HCT116 (cell line): ENCODE measurements at regions not wholly inside any gene's neighbourhood (a gene's known extent, or its start where the extent isn't known, plus 50 kb on each side); places are given as distances from the start of the nearest gene placed in this dataset.

Source experiments
- ATAC-seq: fragments of 200-7000 bp; cut with Tn5 transposase; 2 replicates; pipeline ENCODE4 v1.9.1; 2020; ENCODE audit warnings: mild to moderate bottlenecking, moderate library complexity
- BruUV-seq: library from RNA; stranded (reverse); fragments of 400-500 nt; replicated peaks from 2 replicates; lab custom pipeline; 2021; lab: Mats Ljungman, UMichigan
- CTCF ChIA-PET: fragments of 300-600 bp; sonication (Branson Sonifier 250); formaldehyde crosslinking; loops from one replicate; lab custom pipeline; 2021; ENCODE audit warnings: antibody characterized with exemption; lab: Charles Lee
- POLR2A ChIA-PET: fragments of 300-600, 350-600 bp; sonication (Branson Sonifier 250); formaldehyde crosslinking; loops from one replicate; lab custom pipeline; 2021; ENCODE audit warnings: antibody characterized with exemption; lab: Charles Lee
- RAD21 ChIA-PET, 2 experiments: fragments of 300-600 bp; sonication (Branson Sonifier 250); formaldehyde crosslinking; loops; one replicate each; lab custom pipeline; 2023; ENCODE audit warnings: low total read pairs in 2 of 2; ENCODE audit not compliant: uncharacterized antibody in 2 of 2, unreplicated experiment in 2 of 2, low non-redundant PET in 1 of 2; lab: Charles Lee
- DNase-seq: peaks from one replicate; pipeline ENCODE4 v3.0.0-alpha.2; 2010; ENCODE audit warnings: low read depth, low spot score
- H2AFZ ChIP-seq: fragments of 200-600 bp; shearing (Covaris generic), sonication (generic); 2 replicates; pipeline ENCODE4 v1.6.1; 2017; ENCODE audit warnings: low read depth, mixed run types, mixed read lengths, antibody characterized with exemption, low read length; ENCODE audit not compliant: poor library complexity, severe bottlenecking
- H3K27ac ChIP-seq: 2 replicates; pipeline ENCODE4 v1.5.1; 2012; ENCODE audit warnings: low read depth, low read length
- H3K27me3 ChIP-seq: fragments of 200-600 bp; sonication (generic); 2 replicates; pipeline ENCODE4 v1.6.1; 2016; ENCODE audit warnings: mixed run types, low read length, mixed read lengths; ENCODE audit not compliant: insufficient read depth
- H3K36me3 ChIP-seq, 2 experiments: fragments of 200-500 bp in 1 of 2; fragments of 200-600 bp in 1 of 2; sonication (Bioruptor generic) in 1 of 2; sonication (generic) in 1 of 2; 2 replicates each; pipeline versions ENCODE4 v1.5.1 to v1.6.1; 2014 to 2016; ENCODE audit warnings: low read length in 2 of 2, inconsistent platforms in 1 of 2, mixed read lengths in 1 of 2, mixed run types in 1 of 2; ENCODE audit not compliant: insufficient read depth in 2 of 2, control insufficient read depth in 1 of 2
- H3K4me1 ChIP-seq, 2 experiments: fragments of 200-600 bp in 1 of 2; sonication (generic) in 1 of 2; 2 replicates each; pipeline versions ENCODE4 v1.5.1 to v1.6.1; 2012 to 2017; ENCODE audit warnings: low read length in 2 of 2, inconsistent platforms in 1 of 2, mild to moderate bottlenecking in 1 of 2, mixed read lengths in 1 of 2, mixed run types in 1 of 2, moderate library complexity in 1 of 2; ENCODE audit not compliant: insufficient read depth in 2 of 2, control insufficient read depth in 1 of 2
- H3K4me2 ChIP-seq: fragments of 200-600 bp; sonication (generic); 2 replicates; pipeline ENCODE4 v1.6.1; 2017; ENCODE audit warnings: mixed run types, low read length, mixed read lengths
- H3K4me3 ChIP-seq, 2 experiments: fragments of 200-600 bp in 1 of 2; sonication (generic) in 1 of 2; replicated peaks in 1 of 2; 2 replicates each; pipeline ENCODE4 v1.5.1; 2011 to 2016; ENCODE audit warnings: low read length in 2 of 2, control low read depth in 1 of 2, low read depth in 1 of 2, mild to moderate bottlenecking in 1 of 2, mixed read lengths in 1 of 2, mixed run types in 1 of 2
- H3K79me2 ChIP-seq: fragments of 200-600 bp; sonication (generic); 2 replicates; pipeline ENCODE4 v1.6.1; 2017; ENCODE audit warnings: mild to moderate bottlenecking, mixed run types, low read length, moderate library complexity, mixed read lengths; ENCODE audit not compliant: insufficient read depth
- H3K9ac ChIP-seq: fragments of 200-600 bp; sonication (generic); 2 replicates; pipeline ENCODE4 v1.6.1; 2016; ENCODE audit warnings: low read length, mixed read lengths
- H3K9me2 ChIP-seq: fragments of 200-600 bp; sonication (generic), shearing (Covaris generic); 2 replicates; pipeline ENCODE4 v1.6.1; 2017; ENCODE audit warnings: mixed run types, mild to moderate bottlenecking, moderate library complexity; ENCODE audit not compliant: insufficient read depth
- H3K9me3 ChIP-seq, 2 experiments: fragments of 200-500 bp in 1 of 2; fragments of 200-600 bp in 1 of 2; sonication (Bioruptor generic) in 1 of 2; sonication (generic) in 1 of 2; 2 replicates each; pipeline ENCODE4 v1.6.1; 2014 to 2017; ENCODE audit warnings: low read length in 2 of 2, mixed read lengths in 2 of 2, inconsistent platforms in 1 of 2, low read depth in 1 of 2, mild to moderate bottlenecking in 1 of 2, mixed run types in 1 of 2, moderate library complexity in 1 of 2; ENCODE audit not compliant: control insufficient read depth in 1 of 2, insufficient read depth in 1 of 2
- H4K20me1 ChIP-seq: fragments of 200-600 bp; sonication (generic), shearing (Covaris generic); 2 replicates; pipeline ENCODE4 v1.6.1; 2017; ENCODE audit warnings: mixed run types, mild to moderate bottlenecking, moderate library complexity; ENCODE audit not compliant: insufficient read depth
- CBX3 ChIP-seq: IDR thresholded peaks from 2 replicates; pipeline ENCODE4 v1.6.1; 2012; ENCODE audit warnings: low read depth
- CEBPB ChIP-seq: IDR thresholded peaks from 2 replicates; pipeline ENCODE4 v1.6.1; 2012; ENCODE audit warnings: low read depth
- CTCF ChIP-seq, 3 experiments: fragments of 200-600 bp in 1 of 3; sonication (generic) in 1 of 3; IDR thresholded peaks in 2 of 3; conservative IDR thresholded peaks in 1 of 3; 2 replicates each; pipeline ENCODE4 v1.5.1; 2012 to 2017; ENCODE audit warnings: low read depth in 2 of 3, low read length in 2 of 3, antibody characterized with exemption in 1 of 3, borderline replicate concordance in 1 of 3, control low read depth in 1 of 3, mild to moderate bottlenecking in 1 of 3, mixed read lengths in 1 of 3, mixed run types in 1 of 3, moderate library complexity in 1 of 3; ENCODE audit not compliant: insufficient read depth in 1 of 3
- EGR1 ChIP-seq: IDR thresholded peaks from 2 replicates; pipeline ENCODE4 v1.6.1; 2012; ENCODE audit warnings: low read depth
- ELF1 ChIP-seq: IDR thresholded peaks from 2 replicates; pipeline ENCODE4 v1.6.1; 2012; ENCODE audit warnings: low read depth, borderline replicate concordance
- EZH2phosphoT487 ChIP-seq: fragments of 200-600 bp; IDR thresholded peaks from 2 replicates; pipeline ENCODE4 v1.6.1; 2018; ENCODE audit warnings: antibody characterized with exemption, borderline replicate concordance
- FOSL1 ChIP-seq: IDR thresholded peaks from 2 replicates; pipeline ENCODE4 v1.6.1; 2012; ENCODE audit warnings: low read depth
- JUND ChIP-seq: IDR thresholded peaks from 2 replicates; pipeline ENCODE4 v1.6.1; 2012
- POLR2A ChIP-seq: IDR thresholded peaks from 2 replicates; pipeline ENCODE4 v1.7.0; 2011; ENCODE audit warnings: borderline replicate concordance; ENCODE audit not compliant: insufficient read depth, insufficient read length; ENCODE audit errors: extremely low read depth
- SIN3A ChIP-seq: IDR thresholded peaks from 2 replicates; pipeline ENCODE4 v1.6.1; 2012; ENCODE audit warnings: low read depth
- SP1 ChIP-seq: IDR thresholded peaks from 2 replicates; pipeline ENCODE4 v1.6.1; 2012; ENCODE audit warnings: low read depth
- YY1 ChIP-seq: IDR thresholded peaks from 2 replicates; pipeline ENCODE4 v1.6.1; 2011; ENCODE audit warnings: low read length, low read depth, moderate library complexity, mild to moderate bottlenecking; ENCODE audit not compliant: insufficient replicate concordance; ENCODE audit errors: extremely low read depth
- intact Hi-C: fragments of 100-400 bp; cut with micrococcal nuclease; formaldehyde crosslinking; loops from 2 replicates; pipeline ENCODE4 v1.10.0; 2022

- RAD21 ChIA-PET, result no interaction called here
- TF ChIP-seq ELF1 (no peak), SIN3A (no peak), POLR2A (no peak), FOSL1 (no peak), EGR1 (no peak), YY1 (no peak), SP1 (no peak), CBX3 (no peak), JUND (no peak), CTCF (IDR thresholded peaks at IDR 0.05 in 2 of 3, conservative IDR thresholded peaks at IDR 0.05 in 1 of 3; ENCODE audit: borderline replicate concordance in 1 of 3, insufficient read depth in 1 of 3, low read depth in 2 of 3, low read length in 2 of 3) (no peak), CEBPB (no peak), EZH2phosphoT487 (no peak)
- TF ChIP-seq, all 23 proteins: peak for 0
- POLR2A ChIA-PET, result no interaction called here
These were observed 68.0 kb upstream of the RIOK3 start for GRCh38 chr18:23384778-23385736.

More at GRCh38 chr18:23384778-23385736, 68.0 kb upstream of the RIOK3 start:
- Histone ChIP-seq H3K36me3 (no peaks in the 10 kb centered on the region), H3K9me3 (no peaks in the 10 kb centered on the region), H3K9me2 (no peaks in the 10 kb centered on the region), H3K9ac (no peak overlapping the region), H3K4me2 (no peak overlapping the region), H3K27ac (no peak overlapping the region), H3K27me3 (no peaks in the 10 kb centered on the region), H2AFZ (no peak overlapping the region), H4K20me1 (no peaks in the 10 kb centered on the region), H3K4me3 (no peak overlapping the region), H3K79me2 (no peaks in the 10 kb centered on the region), H3K4me1 (peaks cover 4% of the 10 kb centered on the region in 2 experiments; a peak in 2 of 4 replicates)
- intact Hi-C loops, result no loop called here
- ATAC-seq (no peak), DNase-seq (no peak)
- CTCF ChIA-PET, result no interaction called here
- BruUV-seq, result no TSS peak
